Gastrocnemius medialis (tissue), 4 donors: ENCODE measurements at regions not wholly inside any gene's neighbourhood (a gene's known extent, or its start where the extent isn't known, plus 50 kb on each side); places are given as distances from the start of the nearest gene placed in this dataset.

Source experiments
- ATAC-seq, 2 donors: fragments of 150-250 bp; one replicate each; pipeline ENCODE4 v1.9.1; 2016
- DNase-seq, 2 donors: peaks; one replicate each; pipeline ENCODE4 v3.0.0-alpha.2; 2019
- H3K27ac ChIP-seq, 4 donors: fragments of 200-600 bp; sonication (generic); 1 replicate in 1 of 4; 2 replicates in 3 of 4; pipeline ENCODE4 v1.5.1; 2016 to 2018; ENCODE audit warnings: mild to moderate bottlenecking in 2 of 4, moderate library complexity in 1 of 4
- H3K27me3 ChIP-seq, 3 donors: fragments of 200-600 bp; sonication (generic) in 2 of 3; 1 replicate in 1 of 3; 2 replicates in 2 of 3; pipeline versions ENCODE4 v1.5.1 to v1.6.0; 2016 to 2019; ENCODE audit warnings: mild to moderate bottlenecking in 1 of 3, moderate library complexity in 1 of 3
- H3K36me3 ChIP-seq, 2 donors: fragments of 200-600 bp; sonication (generic) in 1 of 2; one replicate each; pipeline ENCODE4 v1.5.1; 2017 to 2018
- H3K4me1 ChIP-seq, 2 donors: fragments of 200-600 bp; sonication (generic) in 1 of 2; one replicate each; pipeline ENCODE4 v1.5.1; 2016 to 2017; ENCODE audit warnings: mild to moderate bottlenecking in 2 of 2
- H3K4me3 ChIP-seq, 4 donors: fragments of 200-600 bp; sonication (generic) in 3 of 4; 1 replicate in 1 of 4; 2 replicates in 3 of 4; pipeline ENCODE4 v1.5.1; 2016 to 2019; ENCODE audit warnings: mild to moderate bottlenecking in 2 of 4
- H3K9me3 ChIP-seq, 3 donors: fragments of 200-600 bp; sonication (generic) in 2 of 3; 1 replicate in 1 of 3; 2 replicates in 2 of 3; pipeline ENCODE4 v1.5.1; 2016 to 2019
- CTCF ChIP-seq, 5 experiments: fragments of 450-650 bp in 3 of 5; fragments of 200-600 bp in 2 of 5; sonication (generic) in 2 of 5; IDR thresholded peaks in 4 of 5; conservative IDR thresholded peaks in 1 of 5; 1 replicate in 4 of 5; 2 replicates in 1 of 5; pipeline ENCODE4 v1.5.1; 2016 to 2019; ENCODE audit warnings: antibody characterized with exemption in 5 of 5, mild to moderate bottlenecking in 3 of 5, moderate library complexity in 3 of 5
- POLR2A ChIP-seq, 2 donors: fragments of 450-650 bp; IDR thresholded peaks; one replicate each; pipeline ENCODE4 v1.6.1; 2017; ENCODE audit warnings: antibody characterized with exemption in 2 of 2, mild to moderate bottlenecking in 2 of 2, moderate library complexity in 2 of 2
- in situ Hi-C, 4 donors: fragments of 200-750 bp; cut with MboI; loops; one replicate each; pipeline versions ENCODE4 v1.15.0 to v1.8.0; 2017; ENCODE audit warnings: low sequenced_read_pairs in 4 of 4
- intact Hi-C: fragments of 100-400 bp; cut with DNase I; formaldehyde crosslinking; loops from one replicate; pipeline ENCODE4 v1.15.1; 2023; ENCODE audit warnings: low total_unique reads

- no peak overlapping the region for H3K4me3 ChIP-seq
- H3K36me3 ChIP-seq = no peaks in the 10 kb centered on the region
- no peak for ATAC-seq
- no peak overlapping the region for H3K27ac ChIP-seq
- no peak for DNase-seq
- TF ChIP-seq POLR2A (IDR thresholded peaks at IDR 0.05) = no peak
- no peak for TF ChIP-seq CTCF (IDR thresholded peaks at IDR 0.05 in 4 of 5, conservative IDR thresholded peaks at IDR 0.05 in 1 of 5)
- no peaks in the 10 kb centered on the region for H3K27me3 ChIP-seq
- intact Hi-C loops = no loop called here
- no peaks in the 10 kb centered on the region for H3K9me3 ChIP-seq
- no peaks in the 10 kb centered on the region for H3K4me1 ChIP-seq
- in situ Hi-C loops = no loop called here
These were observed 213.1 kb upstream of the DYNLRB2 start for GRCh38 chr16:80327740-80328139.

- no peak for DNase-seq
- Histone ChIP-seq H3K27me3 (no peaks in the 10 kb centered on the region), H3K36me3 (no peaks in the 10 kb centered on the region), H3K27ac (no peak overlapping the region), H3K4me1 (no peaks in the 10 kb centered on the region), H3K9me3 (no peaks in the 10 kb centered on the region), H3K4me3 (no peak overlapping the region)
- no peak for ATAC-seq
- TF ChIP-seq CTCF (IDR thresholded peaks at IDR 0.05 in 4 of 5, conservative IDR thresholded peaks at IDR 0.05 in 1 of 5) = no peak
- no peak for TF ChIP-seq POLR2A (IDR thresholded peaks at IDR 0.05)
- in situ Hi-C loops (no loop called here), intact Hi-C loops (no loop called here)
These were observed 216.4 kb upstream of the DYNLRB2 start for GRCh38 chr16:80324371-80324770.

GRCh38 chr16:80323808-80324195, 217.0 kb upstream of the DYNLRB2 start:
- no peak for TF ChIP-seq CTCF (IDR thresholded peaks at IDR 0.05 in 4 of 5, conservative IDR thresholded peaks at IDR 0.05 in 1 of 5)
- TF ChIP-seq POLR2A (IDR thresholded peaks at IDR 0.05) = no peak
- Histone ChIP-seq H3K36me3 (no peaks in the 10 kb centered on the region), H3K27me3 (no peaks in the 10 kb centered on the region), H3K4me3 (no peak overlapping the region), H3K9me3 (no peaks in the 10 kb centered on the region), H3K27ac (no peak overlapping the region), H3K4me1 (no peaks in the 10 kb centered on the region)
- ATAC-seq (no peak), DNase-seq (no peak)
- intact Hi-C loops = no loop called here
- in situ Hi-C loops = no loop called here

GRCh38 chr16:80323187-80323807, 217.5 kb upstream of the DYNLRB2 start:
- ATAC-seq (no peak), DNase-seq (no peak)
- Histone ChIP-seq H3K9me3 (no peaks in the 10 kb centered on the region), H3K36me3 (no peaks in the 10 kb centered on the region), H3K27ac (no peak overlapping the region), H3K4me3 (no peak overlapping the region), H3K27me3 (no peaks in the 10 kb centered on the region), H3K4me1 (no peaks in the 10 kb centered on the region)
- no peak for TF ChIP-seq POLR2A (IDR thresholded peaks at IDR 0.05)
- no peak for TF ChIP-seq CTCF (IDR thresholded peaks at IDR 0.05 in 4 of 5, conservative IDR thresholded peaks at IDR 0.05 in 1 of 5)
- in situ Hi-C loops (no loop called here), intact Hi-C loops (no loop called here)

- Histone ChIP-seq H3K4me3 (no peak overlapping the region), H3K4me1 (no peaks in the 10 kb centered on the region), H3K36me3 (no peaks in the 10 kb centered on the region), H3K27me3 (no peaks in the 10 kb centered on the region), H3K9me3 (no peaks in the 10 kb centered on the region), H3K27ac (no peak overlapping the region)
- intact Hi-C loops (no loop called here), in situ Hi-C loops (no loop called here)
- DNase-seq (no peak), ATAC-seq (no peak)
- TF ChIP-seq POLR2A (IDR thresholded peaks at IDR 0.05) = no peak
- no peak for TF ChIP-seq CTCF (IDR thresholded peaks at IDR 0.05 in 4 of 5, conservative IDR thresholded peaks at IDR 0.05 in 1 of 5)
These were observed 221.6 kb upstream of the DYNLRB2 start for GRCh38 chr16:80319181-80319580.
